NCI-H1092 treated with DMSO at 0.1 percent for 48 hours (cell line): ENCODE measurements at regions not wholly inside any gene's neighbourhood (a gene's known extent, or its start where the extent isn't known, plus 50 kb on each side); places are given as distances from the start of the nearest gene placed in this dataset.
A peak's percentile ranks its signal among the peaks of the same experiment; 100 is the strongest.
"Not testable (repeated sequence)": the region's sequence is repeated elsewhere in the genome, so short reads cannot be mapped to it uniquely, and the experiment has no call there.

Experiments used
- DNase-seq: peaks from one replicate; lab custom pipeline; 2025; lab: John Stamatoyannopoulos, UW

- no peak for DNase-seq
Measured at GRCh38 chr13:86858216-86858615, 813.0 kb upstream of the SLITRK5 start.

GRCh38 chr13:86862137-86862536 is 809.0 kb upstream of the SLITRK5 start:
- DNase-seq: no peak

GRCh38 chr13:86864376-86864775 is 806.8 kb upstream of the SLITRK5 start:
- DNase-seq: no peak

GRCh38 chr13:86870444-86870843 is 800.7 kb upstream of the SLITRK5 start:
- peak; percentile 29 for DNase-seq

- no peak for DNase-seq
Measured at GRCh38 chr13:86877441-86877840, 793.7 kb upstream of the SLITRK5 start.

GRCh38 chr13:86878781-86879180 is 792.4 kb upstream of the SLITRK5 start:
- DNase-seq: no peak

GRCh38 chr13:86881390-86881789 is 789.8 kb upstream of the SLITRK5 start:
- DNase-seq: no peak

- DNase-seq: no peak
Measured at GRCh38 chr13:86882107-86882506, 789.1 kb upstream of the SLITRK5 start.

- DNase-seq: no peak
Measured at GRCh38 chr13:86882835-86883234, 788.3 kb upstream of the SLITRK5 start.

- no peak for DNase-seq
Measured at GRCh38 chr13:86892330-86892729, 778.8 kb upstream of the SLITRK5 start.

GRCh38 chr13:86900906-86901305 is 770.3 kb upstream of the SLITRK5 start:
- no peak for DNase-seq

- DNase-seq: no peak
Measured at GRCh38 chr13:86906127-86906874, 764.9 kb upstream of the SLITRK5 start.

GRCh38 chr13:86907156-86907555 is 764.0 kb upstream of the SLITRK5 start:
- DNase-seq: no peak

- no peak for DNase-seq
Measured at GRCh38 chr13:86909318-86909717, 761.9 kb upstream of the SLITRK5 start.

- no peak for DNase-seq
Measured at GRCh38 chr13:86914757-86915156, 756.4 kb upstream of the SLITRK5 start.

- not testable (repeated sequence) for DNase-seq
Measured at GRCh38 chr13:86917438-86917837, 753.7 kb upstream of the SLITRK5 start.

- DNase-seq: no peak
Measured at GRCh38 chr13:86918682-86919081, 752.5 kb upstream of the SLITRK5 start.

- DNase-seq: no peak
Measured at GRCh38 chr13:86920961-86921360, 750.2 kb upstream of the SLITRK5 start.

GRCh38 chr13:86922936-86923335 is 748.2 kb upstream of the SLITRK5 start:
- DNase-seq: no peak

GRCh38 chr13:86926916-86927315 is 744.3 kb upstream of the SLITRK5 start:
- not testable (repeated sequence) for DNase-seq

- no peak for DNase-seq
Measured at GRCh38 chr13:86932776-86933334, 738.3 kb upstream of the SLITRK5 start.

- no peak for DNase-seq
Measured at GRCh38 chr13:86933676-86934075, 737.5 kb upstream of the SLITRK5 start.

GRCh38 chr13:86937316-86937715 is 733.9 kb upstream of the SLITRK5 start:
- DNase-seq: no peak

- DNase-seq: no peak
Measured at GRCh38 chr13:86945584-86945983, 725.6 kb upstream of the SLITRK5 start.
